CD14-positive monocyte (primary cell): ENCODE measurements at regions not wholly inside any gene's neighbourhood (a gene's known extent, or its start where the extent isn't known, plus 50 kb on each side); places are given as distances from the start of the nearest gene placed in this dataset.

ENCODE experiments used
- DNase-seq, 3 donors: peaks; one replicate each; pipeline ENCODE4 v3.0.0-alpha.2; 2011 to 2022
- H2AFZ ChIP-seq: 2 replicates; pipeline ENCODE4 v1.6.0; 2012; ENCODE audit warnings: mild to moderate bottlenecking, low read depth, low read length, inconsistent platforms; ENCODE audit not compliant: insufficient read depth, poor library complexity, severe bottlenecking
- H3K27ac ChIP-seq, 2 donors: 1 replicate in 1 of 2; 2 replicates in 1 of 2; pipeline ENCODE4 v1.5.1; 2012 to 2013; ENCODE audit warnings: low read length in 2 of 2, control low read depth in 1 of 2, inconsistent platforms in 1 of 2, low read depth in 1 of 2, mild to moderate bottlenecking in 1 of 2
- H3K27me3 ChIP-seq, 2 donors: one replicate each; pipeline versions ENCODE4 v1.6.0 to v1.6.1; 2011 to 2013; ENCODE audit warnings: low read length in 2 of 2; ENCODE audit not compliant: control insufficient read depth in 2 of 2, insufficient read depth in 2 of 2
- H3K36me3 ChIP-seq, 2 donors: replicated peaks in 1 of 2; 1 replicate in 1 of 2; 2 replicates in 1 of 2; pipeline versions ENCODE4 v1.5.1 to v1.6.1; 2012 to 2013; ENCODE audit warnings: low read length in 2 of 2, control low read depth in 1 of 2, inconsistent platforms in 1 of 2, mild to moderate bottlenecking in 1 of 2; ENCODE audit not compliant: insufficient read depth in 2 of 2, control insufficient read depth in 1 of 2
- H3K4me1 ChIP-seq, 2 donors: 1 replicate in 1 of 2; 2 replicates in 1 of 2; pipeline versions ENCODE4 v1.5.1 to v1.6.1; 2012 to 2013; ENCODE audit warnings: low read length in 2 of 2, control low read depth in 1 of 2, inconsistent platforms in 1 of 2, mild to moderate bottlenecking in 1 of 2, moderate library complexity in 1 of 2; ENCODE audit not compliant: insufficient read depth in 2 of 2, control insufficient read depth in 1 of 2
- H3K4me2 ChIP-seq: replicated peaks from 2 replicates; pipeline ENCODE3; 2012; ENCODE audit warnings: low read length, moderate library complexity, mild to moderate bottlenecking; ENCODE audit not compliant: poor library complexity, severe bottlenecking; ENCODE audit errors: extremely low read depth
- H3K4me3 ChIP-seq, 3 experiments: fragments of 200-600 bp in 1 of 3; sonication (generic) in 1 of 3; replicated peaks in 1 of 3; 1 replicate in 2 of 3; 2 replicates in 1 of 3; pipeline ENCODE4 v1.5.1; 2011 to 2013; ENCODE audit warnings: low read length in 3 of 3, mild to moderate bottlenecking in 3 of 3, control low read depth in 2 of 3, low read depth in 2 of 3, inconsistent platforms in 1 of 3, moderate library complexity in 1 of 3
- H3K79me2 ChIP-seq: 2 replicates; pipeline ENCODE4 v1.6.0; 2012; ENCODE audit warnings: mild to moderate bottlenecking, control low read depth, inconsistent platforms, low read length, moderate library complexity; ENCODE audit not compliant: insufficient read depth
- H3K9ac ChIP-seq: 2 replicates; pipeline ENCODE4 v1.6.0; 2017; ENCODE audit warnings: low read length, mild to moderate bottlenecking; ENCODE audit not compliant: insufficient read depth, poor library complexity, severe bottlenecking
- H3K9me3 ChIP-seq, 2 donors: replicated peaks in 1 of 2; 1 replicate in 1 of 2; 2 replicates in 1 of 2; pipeline versions ENCODE4 v1.5.1 to v1.6.1; 2012 to 2013; ENCODE audit warnings: low read length in 2 of 2, control low read depth in 1 of 2; ENCODE audit not compliant: control insufficient read depth in 1 of 2, insufficient read depth in 1 of 2
- H4K20me1 ChIP-seq: 2 replicates; pipeline ENCODE4 v1.6.0; 2012; ENCODE audit warnings: mild to moderate bottlenecking, low read length, control low read depth, moderate library complexity; ENCODE audit not compliant: insufficient read depth
- H3K27ac Mint-ChIP-seq, 7 donors: one replicate each; pipeline ENCODE4 v1.8.0; 2020; ENCODE audit warnings: mild to moderate bottlenecking in 7 of 7, mixed read lengths in 7 of 7, moderate library complexity in 6 of 7, inconsistent platforms in 2 of 7
- H3K27me3 Mint-ChIP-seq, 3 donors: one replicate each; pipeline ENCODE4 v1.8.0; 2021 to 2022; ENCODE audit warnings: low read depth in 3 of 3, mild to moderate bottlenecking in 3 of 3, mixed read lengths in 3 of 3, moderate library complexity in 3 of 3, inconsistent platforms in 1 of 3
- H3K36me3 Mint-ChIP-seq, 2 donors: one replicate each; pipeline ENCODE4 v1.8.0; 2020; ENCODE audit warnings: mixed read lengths in 2 of 2, inconsistent platforms in 1 of 2, mild to moderate bottlenecking in 1 of 2
- H3K4me1 Mint-ChIP-seq: one replicate; pipeline ENCODE4 v1.8.0; 2020; ENCODE audit warnings: mild to moderate bottlenecking, mixed read lengths
- H3K4me3 Mint-ChIP-seq, 2 donors: one replicate each; pipeline ENCODE4 v1.8.0; 2020; ENCODE audit warnings: mild to moderate bottlenecking in 2 of 2, mixed read lengths in 2 of 2, moderate library complexity in 1 of 2
- H3K9me3 Mint-ChIP-seq, 7 donors: one replicate each; pipeline ENCODE4 v1.8.0; 2020 to 2022; ENCODE audit warnings: mixed read lengths in 7 of 7, mild to moderate bottlenecking in 6 of 7, moderate library complexity in 6 of 7, inconsistent platforms in 2 of 7
- CTCF ChIP-seq: fragments of 200-600 bp; IDR thresholded peaks from one replicate; pipeline ENCODE4 v1.8.0; 2022; ENCODE audit warnings: antibody characterized with exemption, mild to moderate bottlenecking
- WGBS: methylation state at CpG from one replicate; pipeline ENCODE4 v1.1.5; 2013; ENCODE audit warnings: missing lambda C conversion rate; ENCODE audit not compliant: insufficient coverage; 5-methylcytosine and 5-hydroxymethylcytosine counted together
- intact Hi-C, 2 donors: fragments of 100-400 bp; cut with micrococcal nuclease; formaldehyde crosslinking; loops; one replicate each; pipeline versions ENCODE4 v1.15.0 to v1.15.1; 2023

GRCh38 chr18:39699340-39699964 is 2133.9 kb upstream of the CELF4 start:
- no CpG with 5 or more reads among the region's 5 CpGs for WGBS
- Histone ChIP-seq H3K4me3 (no peak overlapping the region), H3K36me3 (no peaks in the 10 kb centered on the region), H4K20me1 (no peaks in the 10 kb centered on the region), H3K4me1 (no peaks in the 10 kb centered on the region), H2AFZ (no peak overlapping the region), H3K79me2 (no peaks in the 10 kb centered on the region), H3K27ac (no peak overlapping the region), H3K9ac (no peak overlapping the region), H3K9me3 (peaks cover 0 to 9% of the 10 kb centered on the region in 2 donors), H3K27me3 (no peaks in the 10 kb centered on the region), H3K4me2 (no peak overlapping the region)
- no peak overlapping the region for H3K27ac Mint-ChIP-seq
- peaks cover 0 to 1% (median 0%) of the 10 kb centered on the region in 3 donors for H3K27me3 Mint-ChIP-seq
- peaks cover 3% of the 10 kb centered on the region for H3K4me1 Mint-ChIP-seq
- DNase-seq = no peak
- H3K4me3 Mint-ChIP-seq = no peak overlapping the region
- no peak for TF ChIP-seq CTCF
- intact Hi-C loops = no loop called here
- peaks cover 2 to 18% (median 9%) of the 10 kb centered on the region in 7 donors for H3K9me3 Mint-ChIP-seq
- H3K36me3 Mint-ChIP-seq = peaks cover 1 to 7% of the 10 kb centered on the region in 2 donors

GRCh38 chr18:39698436-39698835 is 2132.8 kb upstream of the CELF4 start:
- H3K27ac ChIP-seq = no peak overlapping the region
- 90% methylated on average over 2 of the region's 4 CpGs for WGBS
- Mint-ChIP-seq H3K27me3 (no peaks in the 10 kb centered on the region), H3K36me3 (peaks cover 1 to 7% of the 10 kb centered on the region in 2 donors), H3K4me3 (no peak overlapping the region), H3K9me3 (peaks cover 2 to 13% (median 6%) of the 10 kb centered on the region in 7 donors), H3K4me1 (peaks cover 3% of the 10 kb centered on the region), H3K27ac (no peak overlapping the region)
- no peak overlapping the region for H3K4me2 ChIP-seq
- TF ChIP-seq CTCF = no peak
- intact Hi-C loops = no loop called here
- no peaks in the 10 kb centered on the region for H3K4me1 ChIP-seq
- no peaks in the 10 kb centered on the region for H3K36me3 ChIP-seq
- no peak for DNase-seq
- H3K79me2 ChIP-seq = no peaks in the 10 kb centered on the region
- no peaks in the 10 kb centered on the region for H3K27me3 ChIP-seq
- peaks cover 0 to 9% of the 10 kb centered on the region in 2 donors for H3K9me3 ChIP-seq
- no peak overlapping the region for H2AFZ ChIP-seq
- H3K9ac ChIP-seq = no peak overlapping the region
- no peaks in the 10 kb centered on the region for H4K20me1 ChIP-seq
- no peak overlapping the region for H3K4me3 ChIP-seq
